ENCODE measurements at regions not wholly inside any gene's neighbourhood (a gene's known extent, or its start where the extent isn't known, plus 50 kb on each side); places are given as distances from the start of the nearest gene placed in this dataset.
A peak's percentile ranks its signal among the peaks of the same experiment; 100 is the strongest.

DNA sequence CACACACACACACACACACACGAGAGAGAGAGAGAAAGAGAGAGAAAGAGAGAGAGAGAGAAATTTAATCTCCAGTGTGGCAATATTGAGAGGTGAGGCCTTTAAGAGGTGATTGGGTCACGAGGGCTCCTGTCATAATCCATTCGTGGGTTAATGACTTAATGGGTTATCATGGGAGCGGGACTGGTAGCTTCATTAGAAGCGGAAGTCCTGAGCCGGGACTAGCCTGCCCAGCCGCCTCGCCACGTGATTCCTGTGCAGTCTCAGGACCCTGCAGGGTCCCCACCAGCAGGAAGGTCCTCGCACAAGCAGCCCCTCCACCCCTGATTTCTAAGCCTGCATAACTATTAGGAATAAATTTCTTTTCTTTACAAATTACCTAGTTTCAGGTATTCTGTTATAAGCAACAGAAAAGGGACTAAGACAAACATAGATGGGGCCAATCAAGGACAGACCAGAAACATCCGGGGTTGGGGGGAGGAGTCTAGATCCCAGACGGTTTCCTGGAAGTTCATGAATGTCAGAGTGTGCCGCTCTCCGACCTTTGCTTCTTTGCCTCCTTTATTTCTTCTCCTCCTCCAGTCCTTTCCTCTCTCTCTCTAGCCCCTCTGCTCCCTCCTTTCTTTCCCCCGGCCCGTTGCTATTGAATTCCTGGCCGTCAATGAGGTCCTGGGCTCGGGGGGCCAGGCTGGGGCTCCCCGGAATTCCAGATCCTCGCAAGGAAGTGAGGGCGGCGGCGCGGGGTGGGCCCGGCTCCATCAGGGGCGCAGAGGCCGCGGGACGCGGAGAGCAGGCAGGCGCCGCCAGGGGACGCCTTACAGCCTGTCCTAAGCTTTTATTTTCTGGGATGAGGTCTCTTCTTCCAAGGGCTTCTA, 146.8 kb downstream of the CYP26A1 start:
- TF ChIP-seq, protein P1, sequence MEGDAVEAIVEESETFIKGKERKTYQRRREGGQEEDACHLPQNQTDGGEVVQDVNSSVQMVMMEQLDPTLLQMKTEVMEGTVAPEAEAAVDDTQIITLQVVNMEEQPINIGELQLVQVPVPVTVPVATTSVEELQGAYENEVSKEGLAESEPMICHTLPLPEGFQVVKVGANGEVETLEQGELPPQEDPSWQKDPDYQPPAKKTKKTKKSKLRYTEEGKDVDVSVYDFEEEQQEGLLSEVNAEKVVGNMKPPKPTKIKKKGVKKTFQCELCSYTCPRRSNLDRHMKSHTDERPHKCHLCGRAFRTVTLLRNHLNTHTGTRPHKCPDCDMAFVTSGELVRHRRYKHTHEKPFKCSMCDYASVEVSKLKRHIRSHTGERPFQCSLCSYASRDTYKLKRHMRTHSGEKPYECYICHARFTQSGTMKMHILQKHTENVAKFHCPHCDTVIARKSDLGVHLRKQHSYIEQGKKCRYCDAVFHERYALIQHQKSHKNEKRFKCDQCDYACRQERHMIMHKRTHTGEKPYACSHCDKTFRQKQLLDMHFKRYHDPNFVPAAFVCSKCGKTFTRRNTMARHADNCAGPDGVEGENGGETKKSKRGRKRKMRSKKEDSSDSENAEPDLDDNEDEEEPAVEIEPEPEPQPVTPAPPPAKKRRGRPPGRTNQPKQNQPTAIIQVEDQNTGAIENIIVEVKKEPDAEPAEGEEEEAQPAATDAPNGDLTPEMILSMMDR (IDR thresholded peaks at IDR 0.05) = no peak
- no peak overlapping the region for H3K27ac ChIP-seq

GRCh38 chr10:93221171-93221496, 147.4 kb downstream of the CYP26A1 start:
- H3K27ac ChIP-seq = no peak overlapping the region
- TF ChIP-seq, protein P1 (IDR thresholded peaks at IDR 0.05) = no peak
- TF ChIP-seq ZFX (IDR thresholded peaks at IDR 0.05; ENCODE audit: borderline replicate concordance) = no peak

DNA sequence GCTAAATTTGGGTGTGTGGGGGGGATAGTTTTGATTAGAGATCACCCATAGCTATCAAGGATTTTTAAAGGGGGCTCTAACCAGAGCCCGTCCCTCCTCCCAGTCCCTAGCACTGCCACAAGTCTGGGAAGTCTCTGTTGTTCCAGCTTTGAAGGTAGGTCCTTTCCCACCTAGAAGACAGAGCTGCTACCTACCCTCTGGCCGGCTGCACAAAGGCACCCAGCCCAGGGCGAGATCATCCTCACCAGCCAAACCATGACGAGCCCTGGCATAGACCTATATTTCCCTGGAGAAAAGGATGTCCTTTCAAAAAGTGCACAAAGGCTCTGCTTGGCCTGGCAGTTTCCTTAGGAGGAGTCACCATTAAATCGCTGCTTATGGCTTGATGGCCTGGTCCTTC, 147.8 kb downstream of the CYP26A1 start:
- no peak overlapping the region for H3K27ac ChIP-seq
- TF ChIP-seq, protein P1 (IDR thresholded peaks at IDR 0.05) = no peak
- TF ChIP-seq ZFX (IDR thresholded peaks at IDR 0.05; ENCODE audit: borderline replicate concordance) = no peak

DNA sequence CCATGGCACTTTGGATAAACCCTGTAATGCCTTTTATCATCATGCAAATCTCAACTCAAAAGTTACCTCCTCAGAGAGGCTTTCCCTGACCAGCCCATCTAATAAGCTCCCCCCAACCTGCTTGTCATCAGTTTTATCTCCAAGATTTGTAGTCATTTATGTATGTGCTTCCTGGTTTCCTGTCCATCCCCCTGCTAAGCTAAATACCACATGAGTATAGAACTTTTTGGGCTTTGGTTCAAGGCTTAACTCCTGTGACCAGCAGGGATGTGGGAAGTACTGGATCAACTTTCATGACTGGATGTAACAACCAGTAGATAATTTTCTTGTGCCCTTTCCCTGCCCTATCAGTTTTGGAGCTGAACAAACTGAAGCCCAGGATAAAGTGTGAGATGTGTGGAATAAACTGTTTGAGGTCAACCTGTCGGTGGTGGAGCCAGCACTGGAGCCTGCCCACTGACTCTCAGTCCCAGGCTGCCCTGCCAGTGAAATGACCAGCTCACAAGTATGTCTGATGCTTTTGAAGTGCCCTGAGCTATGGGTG, 148.6 kb downstream of the CYP26A1 start:
- TF ChIP-seq ZFX (IDR thresholded peaks at IDR 0.05; ENCODE audit: borderline replicate concordance) = no peak

DNA sequence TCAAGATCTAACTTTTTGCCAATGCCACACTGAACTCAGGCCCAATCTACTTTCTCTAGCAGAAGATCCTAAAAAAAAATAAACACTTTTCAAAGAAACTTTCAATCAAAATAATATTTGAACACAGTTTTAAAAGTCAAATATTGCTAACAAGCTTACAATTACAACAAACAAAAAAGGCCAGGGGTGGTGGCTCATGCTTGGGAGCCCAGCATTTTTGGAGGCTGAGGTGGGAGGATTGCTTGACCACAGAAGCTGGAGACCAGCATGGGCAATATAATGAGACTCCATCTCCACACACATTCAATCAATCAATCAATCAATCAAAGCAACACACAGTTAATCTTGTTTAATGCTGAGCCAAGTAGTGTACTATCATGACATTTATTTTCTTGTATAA, 149.2 kb downstream of the CYP26A1 start:
- TF ChIP-seq ZFX (IDR thresholded peaks at IDR 0.05; ENCODE audit: borderline replicate concordance) = no peak
- TF ChIP-seq, protein P1 (IDR thresholded peaks at IDR 0.05) = no peak
- no peak overlapping the region for H3K27ac ChIP-seq

More for the DNA sequence above, 148.6 kb downstream of the CYP26A1 start:
- no peak overlapping the region for H3K27ac ChIP-seq

DNA sequence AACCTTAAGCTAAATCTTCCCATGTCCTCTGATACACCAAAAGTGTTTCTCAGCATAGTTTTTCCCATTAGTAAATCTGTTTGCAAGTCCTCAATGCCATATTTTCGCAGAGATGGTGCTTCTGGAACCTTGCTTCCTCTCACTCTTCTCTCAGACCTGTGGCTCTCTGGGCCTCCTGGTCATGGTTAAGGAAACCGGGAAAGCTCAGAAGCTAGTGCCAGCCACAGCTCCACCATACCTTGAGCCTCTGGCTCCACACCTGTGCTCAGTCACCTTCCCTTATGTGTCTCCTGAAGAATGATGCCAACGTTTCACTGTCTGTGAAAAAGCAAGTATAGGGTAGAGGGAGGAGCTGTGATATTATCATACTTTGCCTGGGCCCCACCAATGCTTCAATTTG, 149.6 kb downstream of the CYP26A1 start:
- no peak for TF ChIP-seq ZFX (IDR thresholded peaks at IDR 0.05; ENCODE audit: borderline replicate concordance)
- TF ChIP-seq, protein P1 (IDR thresholded peaks at IDR 0.05) = no peak
- no peak overlapping the region for H3K27ac ChIP-seq

DNA sequence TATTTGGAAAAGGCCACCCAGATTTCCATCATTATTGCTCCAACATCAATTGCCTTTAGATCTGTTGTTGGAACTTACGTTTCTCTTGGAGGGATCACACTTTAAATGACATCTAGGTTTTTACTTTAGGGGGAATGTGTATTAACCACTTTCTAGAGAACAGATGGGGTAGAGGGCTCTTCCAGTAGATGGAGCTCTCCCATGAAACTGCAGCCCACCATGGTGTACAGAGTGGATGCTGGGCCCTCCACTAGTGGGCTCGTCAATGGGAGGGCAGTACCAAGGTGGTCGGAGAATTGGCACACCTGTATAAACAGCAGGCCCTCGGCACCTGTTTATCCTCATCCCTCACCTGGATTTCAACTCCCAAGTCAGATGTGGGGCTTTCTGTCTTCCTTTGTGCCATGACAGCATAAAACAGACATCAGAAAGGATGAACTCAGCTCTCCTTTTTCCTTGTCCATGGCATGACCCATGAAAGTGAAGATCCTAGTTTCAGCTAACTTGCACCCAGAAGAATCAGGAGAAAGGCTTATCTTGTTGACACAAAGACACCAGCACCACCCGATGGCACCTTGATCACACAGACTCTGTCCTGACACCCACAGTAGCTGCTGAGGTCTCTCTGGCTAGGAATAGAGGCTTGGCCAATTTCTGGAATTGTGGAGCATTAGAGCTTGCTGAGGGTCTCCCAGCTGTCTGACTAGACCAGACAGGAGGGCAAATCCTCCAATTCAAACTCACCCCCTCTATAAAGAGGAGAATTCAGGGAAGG, 150.5 kb downstream of the CYP26A1 start:
- no peak overlapping the region for H3K27ac ChIP-seq
- TF ChIP-seq, protein P1 (IDR thresholded peaks at IDR 0.05) = 0 out of 2 replicates have a peak, but pooled peaks have one; percentile 4
- no peak for TF ChIP-seq ZFX (IDR thresholded peaks at IDR 0.05; ENCODE audit: borderline replicate concordance)
